ENCODE measurements at regions not wholly inside any gene's neighbourhood (a gene's known extent, or its start where the extent isn't known, plus 50 kb on each side); places are given as distances from the start of the nearest gene placed in this dataset.

- DNase-seq (ENCODE audit: low read depth, low spot score): no peak
- TF ChIP-seq CTCF (optimal IDR thresholded peaks at IDR 0.05 in 1 of 3, IDR thresholded peaks at IDR 0.05 in 1 of 3, conservative IDR thresholded peaks at IDR 0.05 in 1 of 3; ENCODE audit: extremely low read depth in 1 of 3, insufficient read depth in 2 of 3, low read length in 3 of 3) (no peak), EZH2 (IDR thresholded peaks at IDR 0.05; ENCODE audit: low read length) (no peak)
- Histone ChIP-seq H3K79me2 (ENCODE audit: control insufficient read depth, insufficient read depth, low read length) (no peaks in the 10 kb centered on the region), H4K20me1 (ENCODE audit: control insufficient read depth, extremely low read depth, insufficient read depth, low read length) (no peaks in the 10 kb centered on the region), H3K9me3 (ENCODE audit: control insufficient read depth, low read depth, low read length) (no peaks in the 10 kb centered on the region), H3K27me3 (ENCODE audit: control insufficient read depth, extremely low read depth, insufficient read depth, low read length) (no peaks in the 10 kb centered on the region), H3K27ac (ENCODE audit: control insufficient read depth, insufficient read depth, low read length) (no peak overlapping the region), H3K4me1 (ENCODE audit: control insufficient read depth, extremely low read depth, insufficient read depth, low read length) (peaks cover 57% of the 10 kb centered on the region), H3K4me2 (ENCODE audit: control insufficient read depth, extremely low read depth, insufficient read depth, low read depth, low read length) (no peak overlapping the region), H3K4me3 (ENCODE audit: control insufficient read depth in 2 of 3, extremely low read depth in 1 of 3, insufficient read depth in 2 of 3, low read depth in 1 of 3, low read length in 3 of 3) (no peak overlapping the region), H3K36me3 (ENCODE audit: control insufficient read depth in 2 of 2, extremely low read depth in 1 of 2, insufficient read depth in 2 of 2, low read length in 2 of 2) (no peaks in the 10 kb centered on the region), H3K9me1 (ENCODE audit: control insufficient read depth, extremely low read depth, insufficient read depth, low read length) (no peaks in the 10 kb centered on the region), H3K9ac (ENCODE audit: control insufficient read depth, extremely low read depth, insufficient read depth, low read length) (no peak overlapping the region), H2AFZ (ENCODE audit: control insufficient read depth, low read length) (no peak overlapping the region)
- no peak for FAIRE-seq
- dilution Hi-C loops (cut with MboI; ENCODE audit: extremely low pct_ligation_motif_present, low sequenced_read_pairs): no loop called here
Observed at GRCh38 chr12:124622331-124622730, 54.9 kb upstream of the NCOR2 start.

- Histone ChIP-seq H3K36me3 (ENCODE audit: control insufficient read depth in 2 of 2, extremely low read depth in 1 of 2, insufficient read depth in 2 of 2, low read length in 2 of 2) (no peaks in the 10 kb centered on the region), H2AFZ (ENCODE audit: control insufficient read depth, low read length) (peak overlapping the region; percentile 69), H3K9me3 (ENCODE audit: control insufficient read depth, low read depth, low read length) (no peaks in the 10 kb centered on the region), H3K27ac (ENCODE audit: control insufficient read depth, insufficient read depth, low read length) (peak overlapping the region; percentile 87), H3K4me3 (ENCODE audit: control insufficient read depth in 2 of 3, extremely low read depth in 1 of 3, insufficient read depth in 2 of 3, low read depth in 1 of 3, low read length in 3 of 3) (peak overlapping the region in 2 of 3 experiments; percentile 23 to 31), H3K4me1 (ENCODE audit: control insufficient read depth, extremely low read depth, insufficient read depth, low read length) (peaks cover 61% of the 10 kb centered on the region), H3K9me1 (ENCODE audit: control insufficient read depth, extremely low read depth, insufficient read depth, low read length) (no peaks in the 10 kb centered on the region), H3K27me3 (ENCODE audit: control insufficient read depth, extremely low read depth, insufficient read depth, low read length) (no peaks in the 10 kb centered on the region), H3K4me2 (ENCODE audit: control insufficient read depth, extremely low read depth, insufficient read depth, low read depth, low read length) (peak overlapping the region; percentile 67), H3K79me2 (ENCODE audit: control insufficient read depth, insufficient read depth, low read length) (no peaks in the 10 kb centered on the region), H3K9ac (ENCODE audit: control insufficient read depth, extremely low read depth, insufficient read depth, low read length) (peak overlapping the region; percentile 71), H4K20me1 (ENCODE audit: control insufficient read depth, extremely low read depth, insufficient read depth, low read length) (no peaks in the 10 kb centered on the region)
- TF ChIP-seq CTCF (optimal IDR thresholded peaks at IDR 0.05 in 1 of 3, IDR thresholded peaks at IDR 0.05 in 1 of 3, conservative IDR thresholded peaks at IDR 0.05 in 1 of 3; ENCODE audit: extremely low read depth in 1 of 3, insufficient read depth in 2 of 3, low read length in 3 of 3) (no peak), EZH2 (IDR thresholded peaks at IDR 0.05; ENCODE audit: low read length) (no peak)
- FAIRE-seq (peak; percentile 97), DNase-seq (ENCODE audit: low read depth, low spot score) (no peak)
- dilution Hi-C loops (cut with MboI; ENCODE audit: extremely low pct_ligation_motif_present, low sequenced_read_pairs): no loop called here
Observed at GRCh38 chr12:124621296-124621660, 53.9 kb upstream of the NCOR2 start.
